B cell (primary cell): ENCODE measurements at regions not wholly inside any gene's neighbourhood (a gene's known extent, or its start where the extent isn't known, plus 50 kb on each side); places are given as distances from the start of the nearest gene placed in this dataset.

ENCODE experiments used
- CTCF ChIP-seq: fragments of 200-600 bp; IDR thresholded peaks from one replicate; pipeline ENCODE4 v1.8.0; 2022; ENCODE audit warnings: antibody characterized with exemption, mild to moderate bottlenecking
- EZH2 ChIP-seq: IDR thresholded peaks from 2 replicates; pipeline ENCODE4 v1.6.1; 2012; ENCODE audit warnings: borderline replicate concordance, low read depth, mild to moderate bottlenecking, moderate library complexity, low read length; ENCODE audit not compliant: insufficient read depth, poor library complexity, severe bottlenecking

GRCh38 chr6:11343963-11344723, 111.7 kb upstream of the NEDD9 start:
- no peak for TF ChIP-seq CTCF
- no peak for TF ChIP-seq EZH2
